HG02885 (cell line): ENCODE measurements at regions not wholly inside any gene's neighbourhood (a gene's known extent, or its start where the extent isn't known, plus 50 kb on each side); places are given as distances from the start of the nearest gene placed in this dataset.

Source experiments
- ATAC-seq: cut with Tn5 transposase; IDR thresholded peaks from one replicate; pipeline ENCODE4 v1.9.1; 2021; ENCODE audit warnings: mild to moderate bottlenecking; ENCODE audit not compliant: unreplicated experiment, poor library complexity

- no peak for ATAC-seq
Measured at GRCh38 chrX:25241461-25241860, 225.7 kb upstream of the ARX start.

- ATAC-seq = no peak
Measured at GRCh38 chrX:25226151-25226550, 210.4 kb upstream of the ARX start.

- no peak for ATAC-seq
Measured at GRCh38 chrX:25219480-25219879, 203.7 kb upstream of the ARX start.

GRCh38 chrX:25213611-25214010 is 197.8 kb upstream of the ARX start:
- no peak for ATAC-seq

GRCh38 chrX:25207803-25208475 is 192.2 kb upstream of the ARX start:
- no peak for ATAC-seq

- no peak for ATAC-seq
Measured at GRCh38 chrX:25206778-25207177, 191.0 kb upstream of the ARX start.

- ATAC-seq = no peak
Measured at GRCh38 chrX:25204182-25204581, 188.4 kb upstream of the ARX start.

- ATAC-seq = no peak
Measured at GRCh38 chrX:25202827-25203226, 187.1 kb upstream of the ARX start.

- ATAC-seq = no peak
Measured at GRCh38 chrX:25198891-25199290, 183.1 kb upstream of the ARX start.

GRCh38 chrX:25198253-25198652 is 182.5 kb upstream of the ARX start:
- ATAC-seq = no peak

- no peak for ATAC-seq
Measured at GRCh38 chrX:25196221-25196620, 180.5 kb upstream of the ARX start.

GRCh38 chrX:25191403-25191802 is 175.6 kb upstream of the ARX start:
- no peak for ATAC-seq

GRCh38 chrX:25181775-25182174 is 166.0 kb upstream of the ARX start:
- ATAC-seq = no peak

- ATAC-seq = no peak
Measured at GRCh38 chrX:25180242-25180641, 164.5 kb upstream of the ARX start.

GRCh38 chrX:25178555-25178954 is 162.8 kb upstream of the ARX start:
- ATAC-seq = no peak

GRCh38 chrX:25175743-25176142 is 160.0 kb upstream of the ARX start:
- no peak for ATAC-seq

- no peak for ATAC-seq
Measured at GRCh38 chrX:25175171-25175570, 159.4 kb upstream of the ARX start.

GRCh38 chrX:25166546-25166945 is 150.8 kb upstream of the ARX start:
- ATAC-seq = no peak

- no peak for ATAC-seq
Measured at GRCh38 chrX:25166145-25166544, 150.4 kb upstream of the ARX start.

- no peak for ATAC-seq
Measured at GRCh38 chrX:25158635-25159034, 142.9 kb upstream of the ARX start.

GRCh38 chrX:25156832-25157231 is 141.1 kb upstream of the ARX start:
- ATAC-seq = no peak

GRCh38 chrX:25156323-25156722 is 140.6 kb upstream of the ARX start:
- no peak for ATAC-seq

- ATAC-seq = no peak
Measured at GRCh38 chrX:25154168-25154567, 138.4 kb upstream of the ARX start.
